Heart left ventricle (tissue), 13 donors: ENCODE measurements at regions not wholly inside any gene's neighbourhood (a gene's known extent, or its start where the extent isn't known, plus 50 kb on each side); places are given as distances from the start of the nearest gene placed in this dataset.

ENCODE experiments used
- CTCF ChIP-seq, 12 donors: fragments of 200-600 bp; sonication (generic) in 4 of 12; IDR thresholded peaks; one replicate each; pipeline versions ENCODE4 v1.5.0 to v1.8.0; 2018 to 2022; ENCODE audit warnings: antibody characterized with exemption in 12 of 12, mild to moderate bottlenecking in 5 of 12
- POLR2A ChIP-seq, 2 donors: fragments of 450-650 bp; IDR thresholded peaks; one replicate each; pipeline ENCODE4 v1.6.1; 2017; ENCODE audit warnings: antibody characterized with exemption in 2 of 2, mild to moderate bottlenecking in 2 of 2, moderate library complexity in 2 of 2
- donor health status: ischemic (EF 13 %, LVEDD 7.1; RV severe dilation, severe dysfunction).
- donor health status: DM: no; HTN: yes; CAD: no.
- donor health status: DM: no; HTN: no; CAD: no.
- donor health status: ischemic (EF 25% LVEDD 6.9; RV normal size, moderate dysfunction).
- donor health status: ischemic (EF 25% LVEDD 5.7; RV mildly dilated, moderate dysfunction).
- donor health status: ischemic (EF 35%, LVEDD 5.7; RV mildly dilated, moderate dysfunction).
- donor health status: nonischemic (EF 11% LVEDD 7.7; RV severe dilation, severe dysfunction).
- donor health status: DM: yes; HTN: yes; CAD: no.
- donor health status: PGD.
- donor health status: ischemic (EF 29% LVEDD 5.4; RV normal size, mild dysfunction).
- donor health status: nonischemic (EF 23%, LVEDD 6.1; RV moderate dilation, normal function).

- TF ChIP-seq CTCF (IDR thresholded peaks at IDR 0.05) (no peak), POLR2A (IDR thresholded peaks at IDR 0.05) (no peak)
These were observed 533.6 kb downstream of the HAO1 start for GRCh38 chr20:7406671-7407070.
